ENCODE measurements at regions not wholly inside any gene's neighbourhood (a gene's known extent, or its start where the extent isn't known, plus 50 kb on each side); places are given as distances from the start of the nearest gene placed in this dataset.

DNA sequence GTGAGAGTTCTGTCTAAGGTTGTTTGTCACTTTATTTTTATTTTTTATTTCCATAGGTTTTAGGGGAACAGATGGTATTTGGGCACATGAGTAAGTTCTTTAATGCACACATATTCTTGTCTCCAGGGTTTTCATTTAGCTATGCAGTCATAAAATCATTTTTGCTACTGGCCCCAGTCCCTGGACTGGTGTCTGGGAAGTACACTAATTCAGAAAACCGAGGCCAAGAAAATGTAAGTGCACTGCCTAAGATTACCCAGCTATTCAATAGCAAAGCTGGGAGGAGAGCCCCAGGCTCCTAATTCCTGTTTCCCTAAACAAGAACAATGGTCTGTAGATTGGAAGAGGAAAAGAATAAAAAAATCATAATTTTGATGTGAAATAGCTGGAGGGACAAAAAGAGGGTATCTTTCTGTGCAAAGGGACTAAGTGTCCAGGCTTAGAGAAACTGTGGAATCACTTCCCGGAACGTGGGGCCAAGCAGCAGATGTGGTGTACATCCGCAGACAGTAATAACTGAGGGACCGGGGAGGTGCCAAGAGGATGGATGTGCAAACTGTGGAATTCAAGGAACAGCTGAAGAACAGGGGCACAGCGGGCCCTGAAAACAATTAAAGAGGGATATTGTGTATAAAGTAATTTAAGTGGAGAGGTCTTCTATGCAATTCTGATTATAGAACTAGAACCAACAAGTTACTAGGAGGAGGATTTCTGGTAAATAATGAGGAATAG, 236.3 kb downstream of the ACKR3 start (continued):
- no peak for TF ChIP-seq ZMAT3 (CRISPR knock-in tag; conservative IDR thresholded peaks at IDR 0.05)
- TF ChIP-seq, protein P1, sequence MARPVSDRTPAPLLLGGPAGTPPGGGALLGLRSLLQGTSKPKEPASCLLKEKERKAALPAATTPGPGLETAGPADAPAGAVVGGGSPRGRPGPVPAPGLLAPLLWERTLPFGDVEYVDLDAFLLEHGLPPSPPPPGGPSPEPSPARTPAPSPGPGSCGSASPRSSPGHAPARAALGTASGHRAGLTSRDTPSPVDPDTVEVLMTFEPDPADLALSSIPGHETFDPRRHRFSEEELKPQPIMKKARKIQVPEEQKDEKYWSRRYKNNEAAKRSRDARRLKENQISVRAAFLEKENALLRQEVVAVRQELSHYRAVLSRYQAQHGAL (CRISPR knock-in tag; IDR thresholded peaks at IDR 0.05; ENCODE audit: not compliant biosample characterization) = no peak
- TF ChIP-seq ZNF124 (CRISPR knock-in tag; IDR thresholded peaks at IDR 0.05) = no peak
- TF ChIP-seq TBX3 (IDR thresholded peaks at IDR 0.05; ENCODE audit: borderline replicate concordance) = no peak
- TF ChIP-seq, protein P2, sequence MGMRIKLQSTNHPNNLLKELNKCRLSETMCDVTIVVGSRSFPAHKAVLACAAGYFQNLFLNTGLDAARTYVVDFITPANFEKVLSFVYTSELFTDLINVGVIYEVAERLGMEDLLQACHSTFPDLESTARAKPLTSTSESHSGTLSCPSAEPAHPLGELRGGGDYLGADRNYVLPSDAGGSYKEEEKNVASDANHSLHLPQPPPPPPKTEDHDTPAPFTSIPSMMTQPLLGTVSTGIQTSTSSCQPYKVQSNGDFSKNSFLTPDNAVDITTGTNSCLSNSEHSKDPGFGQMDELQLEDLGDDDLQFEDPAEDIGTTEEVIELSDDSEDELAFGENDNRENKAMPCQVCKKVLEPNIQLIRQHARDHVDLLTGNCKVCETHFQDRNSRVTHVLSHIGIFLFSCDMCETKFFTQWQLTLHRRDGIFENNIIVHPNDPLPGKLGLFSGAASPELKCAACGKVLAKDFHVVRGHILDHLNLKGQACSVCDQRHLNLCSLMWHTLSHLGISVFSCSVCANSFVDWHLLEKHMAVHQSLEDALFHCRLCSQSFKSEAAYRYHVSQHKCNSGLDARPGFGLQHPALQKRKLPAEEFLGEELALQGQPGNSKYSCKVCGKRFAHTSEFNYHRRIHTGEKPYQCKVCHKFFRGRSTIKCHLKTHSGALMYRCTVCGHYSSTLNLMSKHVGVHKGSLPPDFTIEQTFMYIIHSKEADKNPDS (CRISPR knock-in tag; IDR thresholded peaks at IDR 0.05) = no peak
- TF ChIP-seq ZNF33B (CRISPR knock-in tag; IDR thresholded peaks at IDR 0.05) = no peak
- TF ChIP-seq NFRKB (IDR thresholded peaks at IDR 0.05) = no peak
- no peak for TF ChIP-seq SOX13 (IDR thresholded peaks at IDR 0.05)
- TF ChIP-seq SOX13 (CRISPR knock-in tag; conservative IDR thresholded peaks at IDR 0.05 in 1 of 2, IDR thresholded peaks at IDR 0.05 in 1 of 2) = no peak
- no peak for TF ChIP-seq GPN1 (CRISPR knock-in tag; IDR thresholded peaks at IDR 0.05; ENCODE audit: borderline replicate concordance)

DNA sequence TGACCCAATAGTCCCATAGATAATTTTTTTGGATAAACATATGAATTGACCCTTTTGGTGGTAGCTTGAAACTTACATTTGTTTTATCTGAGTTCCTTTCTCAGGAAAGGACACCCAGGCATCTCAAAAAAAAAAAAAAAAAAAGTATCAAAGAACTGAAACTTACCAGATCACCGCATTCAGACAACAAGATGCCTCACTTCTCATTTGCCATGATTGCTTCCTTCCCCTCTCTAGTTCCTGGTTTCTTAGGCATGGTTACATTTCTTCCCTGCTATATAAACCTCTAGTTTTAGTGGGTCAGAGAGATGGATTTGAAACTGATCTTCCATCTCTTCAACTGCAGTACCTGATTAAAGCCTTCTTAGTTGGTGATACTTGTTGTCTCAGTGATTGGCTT, 240.1 kb downstream of the ACKR3 start:
- H3K36me3 ChIP-seq (replicated peaks in 1 of 2; ENCODE audit: control insufficient read depth in 1 of 2, insufficient read depth in 2 of 2, low read length in 2 of 2) = no peaks in the 10 kb centered on the region
- H4K20me1 ChIP-seq (ENCODE audit: insufficient read depth, low read length) = no peaks in the 10 kb centered on the region
- in situ Hi-C loops (cut with HindIII; ENCODE audit: extremely low pct_ligation_motif_present, low pct_unique_long_range_greater_than_20kb) (no loop called here), intact Hi-C loops (cut with micrococcal nuclease; ENCODE audit: unreplicated experiment) (loop anchor here (10.0 kb wide), 1 partner anchor 215 kb away; no protein-coding TSS in a partner anchor)
- H3K9me3 ChIP-seq (ENCODE audit: low read length) = peaks cover 35% of the 10 kb centered on the region
- DNase-seq (ENCODE audit: low spot score) (no peak), ATAC-seq (no peak), FAIRE-seq (no peak)
- H3K27me3 ChIP-seq (ENCODE audit: control insufficient read depth in 1 of 2, insufficient read depth in 2 of 2, low read length in 2 of 2) = no peaks in the 10 kb centered on the region; a peak in 1 of 5 replicates
- no peaks in the 10 kb centered on the region for H3K4me1 ChIP-seq (ENCODE audit: insufficient read depth, low read length)
- no peaks in the 10 kb centered on the region for H3K79me2 ChIP-seq (ENCODE audit: insufficient read depth, low read length)
- WGBS (ENCODE audit: low lambda C conversion rate) = 34% methylated on average over 1 of the region's 1 CpG
- H3K9ac ChIP-seq (ENCODE audit: insufficient read depth, low read depth, low read length) = no peak overlapping the region
- ChIA-PET POLR2A (no interaction called here), CTCF (ENCODE audit: low intra/inter-chr PET ratio, low total read pairs) (no interaction called here)
- H3K4me3 ChIP-seq (replicated peaks in 1 of 3; ENCODE audit: insufficient read depth in 1 of 3, low read depth in 2 of 3, low read length in 3 of 3) = no peak overlapping the region
- no peak overlapping the region for H3K4me2 ChIP-seq (ENCODE audit: low read depth, low read length)
- no TSS peak for BruUV-seq (replicated peaks)
- H3K27ac ChIP-seq (ENCODE audit: extremely low read length, insufficient read depth, low read length) = no peak overlapping the region
- H2AFZ ChIP-seq (ENCODE audit: low read length) = no peak overlapping the region
- TF ChIP-seq ZNF335 (CRISPR knock-in tag; IDR thresholded peaks at IDR 0.05) (no peak), SMARCE1 (IDR thresholded peaks at IDR 0.05; ENCODE audit: borderline replicate concordance) (no peak), ZNF616 (CRISPR knock-in tag; IDR thresholded peaks at IDR 0.05; ENCODE audit: low read depth) (no peak), NONO (IDR thresholded peaks at IDR 0.05) (no peak), NONO (CRISPR knock-in tag; conservative IDR thresholded peaks at IDR 0.05) (no peak), MATR3 (CRISPR knock-in tag; IDR thresholded peaks at IDR 0.05) (no peak), PPARG (CRISPR knock-in tag; conservative IDR thresholded peaks at IDR 0.05) (no peak)
- TF ChIP-seq, protein P3, sequence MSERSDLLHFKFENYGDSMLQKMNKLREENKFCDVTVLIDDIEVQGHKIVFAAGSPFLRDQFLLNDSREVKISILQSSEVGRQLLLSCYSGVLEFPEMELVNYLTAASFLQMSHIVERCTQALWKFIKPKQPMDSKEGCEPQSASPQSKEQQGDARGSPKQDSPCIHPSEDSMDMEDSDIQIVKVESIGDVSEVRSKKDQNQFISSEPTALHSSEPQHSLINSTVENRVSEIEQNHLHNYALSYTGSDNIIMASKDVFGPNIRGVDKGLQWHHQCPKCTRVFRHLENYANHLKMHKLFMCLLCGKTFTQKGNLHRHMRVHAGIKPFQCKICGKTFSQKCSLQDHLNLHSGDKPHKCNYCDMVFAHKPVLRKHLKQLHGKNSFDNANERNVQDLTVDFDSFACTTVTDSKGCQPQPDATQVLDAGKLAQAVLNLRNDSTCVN (CRISPR knock-in tag; IDR thresholded peaks at IDR 0.05; ENCODE audit: borderline replicate concordance) = no peak
- TF ChIP-seq, protein P2 (CRISPR knock-in tag; IDR thresholded peaks at IDR 0.05) = no peak

All from HepG2 (cell line).